ENCODE measurements at regions not wholly inside any gene's neighbourhood (a gene's known extent, or its start where the extent isn't known, plus 50 kb on each side); places are given as distances from the start of the nearest gene placed in this dataset.

GRCh38 chr15:95624100-95624499 is 706.4 kb upstream of the NR2F2 start:
- TF ChIP-seq CSDC2 (CRISPR knock-in tag; IDR thresholded peaks at IDR 0.05), result no peak
- no peak for TF ChIP-seq ZFP3 (CRISPR knock-in tag; IDR thresholded peaks at IDR 0.05)
- TF ChIP-seq TCF4 (CRISPR knock-in tag; IDR thresholded peaks at IDR 0.05; ENCODE audit: borderline replicate concordance), result no peak
- no peak for TF ChIP-seq PPARA (CRISPR knock-in tag; IDR thresholded peaks at IDR 0.05; ENCODE audit: borderline replicate concordance)
- TF ChIP-seq ARNTL (CRISPR knock-in tag; IDR thresholded peaks at IDR 0.05; ENCODE audit: borderline replicate concordance, low read depth), result no peak
- no peak for TF ChIP-seq RARB (CRISPR knock-in tag; IDR thresholded peaks at IDR 0.05)
- TF ChIP-seq PATZ1 (CRISPR knock-in tag; IDR thresholded peaks at IDR 0.05; ENCODE audit: borderline replicate concordance), result no peak
- TF ChIP-seq ZFP30 (CRISPR knock-in tag; IDR thresholded peaks at IDR 0.05), result no peak
- no peak for TF ChIP-seq ZNF8 (CRISPR knock-in tag; IDR thresholded peaks at IDR 0.05)
- no peak for TF ChIP-seq OSR1 (CRISPR knock-in tag; IDR thresholded peaks at IDR 0.05)
- TF ChIP-seq BACH2 (CRISPR knock-in tag; IDR thresholded peaks at IDR 0.05; ENCODE audit: borderline replicate concordance), result no peak
- no peak for TF ChIP-seq ZC3H10 (CRISPR knock-in tag; IDR thresholded peaks at IDR 0.05)
- no peak for TF ChIP-seq ZNF565 (CRISPR knock-in tag; conservative IDR thresholded peaks at IDR 0.05; ENCODE audit: low read depth)
- TF ChIP-seq ZNF70 (CRISPR knock-in tag; IDR thresholded peaks at IDR 0.05), result no peak

Measured in SK-N-SH treated with all-trans-retinoic acid at 6 μM for 48 hours (cell line).